ENCODE measurements at regions not wholly inside any gene's neighbourhood (a gene's known extent, or its start where the extent isn't known, plus 50 kb on each side); places are given as distances from the start of the nearest gene placed in this dataset.

DNA sequence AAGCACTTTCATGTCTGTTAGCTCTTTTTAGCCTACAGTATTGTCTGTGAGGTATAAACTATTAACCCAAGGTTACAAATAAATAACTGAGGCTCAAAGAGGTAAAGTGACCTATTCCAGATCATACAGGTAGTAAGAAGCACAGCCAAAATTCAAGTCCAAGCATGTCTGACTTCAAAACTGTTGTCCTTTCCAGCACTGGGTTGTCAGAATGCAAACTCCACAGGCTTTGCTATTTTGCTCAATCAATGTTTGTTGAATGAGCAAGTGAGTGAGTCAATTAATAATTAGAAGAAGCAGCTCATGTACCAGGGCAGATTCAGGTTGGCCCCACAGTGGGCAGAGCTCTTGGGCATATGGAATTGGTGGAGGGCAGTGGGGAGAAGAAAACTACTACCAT is 134.1 kb upstream of the ARHGEF9 start:
- Histone ChIP-seq H3K27me3 (ENCODE audit: control insufficient read depth, insufficient read depth, low read length) (no peaks in the 10 kb centered on the region), H3K36me3 (ENCODE audit: control insufficient read depth, insufficient read depth, low read length) (no peaks in the 10 kb centered on the region), H3K4me3 (ENCODE audit: low read depth, low read length) (no peak overlapping the region)
- TF ChIP-seq, protein P1, sequence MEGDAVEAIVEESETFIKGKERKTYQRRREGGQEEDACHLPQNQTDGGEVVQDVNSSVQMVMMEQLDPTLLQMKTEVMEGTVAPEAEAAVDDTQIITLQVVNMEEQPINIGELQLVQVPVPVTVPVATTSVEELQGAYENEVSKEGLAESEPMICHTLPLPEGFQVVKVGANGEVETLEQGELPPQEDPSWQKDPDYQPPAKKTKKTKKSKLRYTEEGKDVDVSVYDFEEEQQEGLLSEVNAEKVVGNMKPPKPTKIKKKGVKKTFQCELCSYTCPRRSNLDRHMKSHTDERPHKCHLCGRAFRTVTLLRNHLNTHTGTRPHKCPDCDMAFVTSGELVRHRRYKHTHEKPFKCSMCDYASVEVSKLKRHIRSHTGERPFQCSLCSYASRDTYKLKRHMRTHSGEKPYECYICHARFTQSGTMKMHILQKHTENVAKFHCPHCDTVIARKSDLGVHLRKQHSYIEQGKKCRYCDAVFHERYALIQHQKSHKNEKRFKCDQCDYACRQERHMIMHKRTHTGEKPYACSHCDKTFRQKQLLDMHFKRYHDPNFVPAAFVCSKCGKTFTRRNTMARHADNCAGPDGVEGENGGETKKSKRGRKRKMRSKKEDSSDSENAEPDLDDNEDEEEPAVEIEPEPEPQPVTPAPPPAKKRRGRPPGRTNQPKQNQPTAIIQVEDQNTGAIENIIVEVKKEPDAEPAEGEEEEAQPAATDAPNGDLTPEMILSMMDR (IDR thresholded peaks at IDR 0.05; ENCODE audit: insufficient read depth, low read length, severe bottlenecking): no peak
- FAIRE-seq: no peak
- peak; percentile 74 for DNase-seq (ENCODE audit: low read depth)

DNA sequence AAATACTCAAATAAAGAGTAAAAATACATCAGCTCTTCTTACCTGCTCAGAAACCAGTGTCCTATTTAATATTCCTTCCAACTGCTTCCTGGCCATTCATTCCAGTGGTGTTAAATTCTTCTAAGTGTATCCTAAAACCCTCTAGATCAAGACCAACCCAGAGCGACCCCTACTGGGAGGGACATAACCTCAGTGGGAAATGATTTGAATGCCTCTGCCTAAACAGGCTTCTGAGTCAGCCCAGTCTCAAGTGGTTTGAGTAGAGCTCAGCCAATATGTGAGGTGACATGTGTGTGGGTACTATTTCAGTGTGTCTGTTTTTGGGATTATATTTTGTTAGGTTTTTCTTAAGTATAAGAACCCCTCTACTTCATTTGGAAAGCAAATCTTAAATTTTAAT is 133.6 kb upstream of the ARHGEF9 start:
- TF ChIP-seq, protein P1 (IDR thresholded peaks at IDR 0.05; ENCODE audit: insufficient read depth, low read length, severe bottlenecking): peak; percentile 1
- Histone ChIP-seq H3K27me3 (ENCODE audit: control insufficient read depth, insufficient read depth, low read length) (no peaks in the 10 kb centered on the region), H3K36me3 (ENCODE audit: control insufficient read depth, insufficient read depth, low read length) (no peaks in the 10 kb centered on the region), H3K4me3 (ENCODE audit: low read depth, low read length) (no peak overlapping the region)
- FAIRE-seq: no peak
- DNase-seq (ENCODE audit: low read depth): peak; percentile 48

DNA sequence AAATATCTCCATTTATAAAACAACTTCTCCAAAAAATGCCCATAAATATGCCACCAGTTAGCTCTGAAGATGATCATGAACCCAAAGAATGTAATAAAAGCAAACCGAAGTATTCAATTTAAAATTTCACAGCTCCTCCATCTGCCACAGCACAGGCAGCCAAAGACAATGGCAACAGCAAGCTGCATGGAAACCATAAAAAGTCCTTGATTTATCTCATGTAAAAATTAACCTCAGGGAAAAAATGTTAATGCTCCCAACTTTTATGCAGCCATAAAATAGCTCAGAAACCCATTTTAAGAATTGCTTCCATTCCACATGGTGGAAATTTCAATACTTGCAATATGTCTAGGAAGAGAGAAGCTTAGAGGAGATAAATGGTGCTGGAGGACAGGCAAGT is 132.3 kb upstream of the ARHGEF9 start:
- TF ChIP-seq, protein P1 (IDR thresholded peaks at IDR 0.05; ENCODE audit: insufficient read depth, low read length, severe bottlenecking): no peak
- H3K36me3 ChIP-seq (ENCODE audit: control insufficient read depth, insufficient read depth, low read length): no peaks in the 10 kb centered on the region
- H3K27me3 ChIP-seq (ENCODE audit: control insufficient read depth, insufficient read depth, low read length): no peaks in the 10 kb centered on the region
- DNase-seq (ENCODE audit: low read depth) (no peak), FAIRE-seq (no peak)
- H3K4me3 ChIP-seq (ENCODE audit: low read depth, low read length): no peak overlapping the region

DNA sequence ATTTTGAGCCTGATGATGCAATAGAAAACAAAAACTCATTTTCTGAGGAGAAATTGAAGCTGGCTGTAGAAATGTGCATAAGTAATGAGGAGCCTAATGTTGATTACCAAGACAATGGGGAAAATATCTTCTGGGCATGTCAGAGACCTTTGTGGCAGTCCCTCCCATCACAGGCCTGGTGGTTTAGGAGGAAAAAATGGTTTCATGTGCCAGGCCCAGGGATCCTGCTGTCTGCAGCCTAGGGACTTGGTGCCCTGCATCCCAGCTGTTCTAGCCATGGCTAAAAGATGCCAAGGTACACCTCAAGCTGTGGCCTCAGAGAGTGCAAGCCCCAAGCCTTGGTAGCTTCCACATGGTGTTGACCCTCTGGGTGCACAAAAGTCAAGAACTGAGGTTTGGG is 128.7 kb upstream of the ARHGEF9 start:
- no peak for FAIRE-seq
- Histone ChIP-seq H3K4me3 (ENCODE audit: low read depth, low read length) (no peak overlapping the region), H3K27me3 (ENCODE audit: control insufficient read depth, insufficient read depth, low read length) (no peaks in the 10 kb centered on the region), H3K36me3 (ENCODE audit: control insufficient read depth, insufficient read depth, low read length) (no peaks in the 10 kb centered on the region)
- TF ChIP-seq, protein P1 (IDR thresholded peaks at IDR 0.05; ENCODE audit: insufficient read depth, low read length, severe bottlenecking): no peak
- no peak for DNase-seq (ENCODE audit: low read depth)

DNA sequence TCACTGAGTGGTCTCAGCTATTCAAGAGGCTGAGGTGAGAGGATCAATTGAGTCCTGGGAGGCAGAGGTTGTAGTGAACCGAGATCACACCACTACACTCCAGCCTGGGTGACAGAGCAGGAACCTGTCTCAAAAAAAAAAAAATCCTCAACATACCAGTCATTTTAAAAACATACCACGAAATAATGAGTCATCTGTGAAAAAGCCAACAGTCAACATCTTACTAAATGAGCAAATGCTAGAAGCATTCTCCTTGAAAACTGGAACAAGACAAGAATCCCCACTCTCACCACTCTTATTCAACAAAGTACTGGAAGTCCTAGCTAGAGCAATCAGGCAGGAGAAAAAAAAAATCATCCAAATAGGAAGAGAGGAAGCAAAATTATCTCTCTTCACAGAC is 104.0 kb upstream of the ARHGEF9 start:
- DNase-seq (ENCODE audit: low read depth) (peak; percentile 62), FAIRE-seq (no peak)
- no peaks in the 10 kb centered on the region for H3K36me3 ChIP-seq (ENCODE audit: control insufficient read depth, insufficient read depth, low read length)
- H3K4me3 ChIP-seq (ENCODE audit: low read depth, low read length): no peak overlapping the region
- no peaks in the 10 kb centered on the region for H3K27me3 ChIP-seq (ENCODE audit: control insufficient read depth, insufficient read depth, low read length)
- TF ChIP-seq, protein P1 (IDR thresholded peaks at IDR 0.05; ENCODE audit: insufficient read depth, low read length, severe bottlenecking): no peak

Data from bronchial epithelial cell (primary cell).